SK-N-SH treated with all-trans-retinoic acid at 6 μM for 48 hours (cell line): ENCODE measurements at regions not wholly inside any gene's neighbourhood (a gene's known extent, or its start where the extent isn't known, plus 50 kb on each side); places are given as distances from the start of the nearest gene placed in this dataset.

Source experiments
- CREB5 ChIP-seq: fragments of 250-450 bp; sonication (Bioruptor Pico); IDR thresholded peaks from 2 replicates; pipeline ENCODE4 v1.5.1; 2020; ENCODE audit warnings: low read depth, mild to moderate bottlenecking, moderate library complexity
- ZFP3 ChIP-seq: fragments of 250-450 bp; sonication (Bioruptor Pico); IDR thresholded peaks from 2 replicates; pipeline ENCODE4 v1.5.0; 2020; ENCODE audit warnings: mild to moderate bottlenecking, moderate library complexity
- ZNF565 ChIP-seq: fragments of 450-650 bp; formaldehyde crosslinking; conservative IDR thresholded peaks from 2 replicates; pipeline ENCODE4 v1.5.0; 2020; ENCODE audit warnings: low read depth, mild to moderate bottlenecking, moderate library complexity
- ZNF70 ChIP-seq: fragments of 450-650 bp; formaldehyde crosslinking; IDR thresholded peaks from 2 replicates; pipeline ENCODE4 v1.5.0; 2020; ENCODE audit warnings: mild to moderate bottlenecking, moderate library complexity
- ZNF8 ChIP-seq: fragments of 450-650 bp; formaldehyde crosslinking; IDR thresholded peaks from 2 replicates; pipeline ENCODE4 v1.5.0; 2020; ENCODE audit warnings: mild to moderate bottlenecking, moderate library complexity

DNA sequence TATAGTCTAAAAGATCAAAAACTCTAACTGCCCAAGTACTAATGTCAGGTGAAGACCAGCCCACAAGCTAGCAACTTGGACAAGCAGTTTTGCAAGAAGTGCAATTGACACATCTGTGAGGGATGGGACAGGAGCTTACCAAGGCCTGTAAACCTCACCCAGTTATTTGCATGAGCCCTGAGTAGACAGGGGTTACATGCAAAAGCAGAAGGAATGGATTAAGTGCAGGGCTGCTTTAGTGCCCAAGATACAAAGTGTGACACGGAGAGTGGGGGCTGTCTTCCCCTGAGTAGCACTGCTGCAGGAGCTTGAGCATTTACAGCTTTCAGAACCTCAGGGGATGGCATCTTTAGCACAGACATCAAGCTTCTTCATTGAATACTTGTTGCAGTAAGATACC lies 286.7 kb downstream of the ELAVL2 start:
- TF ChIP-seq ZNF70 (CRISPR knock-in tag) (no peak), ZNF8 (CRISPR knock-in tag) (no peak), ZFP3 (CRISPR knock-in tag) (no peak), CREB5 (CRISPR knock-in tag) (no peak), ZNF565 (CRISPR knock-in tag) (no peak)
